ENCODE measurements at regions not wholly inside any gene's neighbourhood (a gene's known extent, or its start where the extent isn't known, plus 50 kb on each side); places are given as distances from the start of the nearest gene placed in this dataset.

DNA sequence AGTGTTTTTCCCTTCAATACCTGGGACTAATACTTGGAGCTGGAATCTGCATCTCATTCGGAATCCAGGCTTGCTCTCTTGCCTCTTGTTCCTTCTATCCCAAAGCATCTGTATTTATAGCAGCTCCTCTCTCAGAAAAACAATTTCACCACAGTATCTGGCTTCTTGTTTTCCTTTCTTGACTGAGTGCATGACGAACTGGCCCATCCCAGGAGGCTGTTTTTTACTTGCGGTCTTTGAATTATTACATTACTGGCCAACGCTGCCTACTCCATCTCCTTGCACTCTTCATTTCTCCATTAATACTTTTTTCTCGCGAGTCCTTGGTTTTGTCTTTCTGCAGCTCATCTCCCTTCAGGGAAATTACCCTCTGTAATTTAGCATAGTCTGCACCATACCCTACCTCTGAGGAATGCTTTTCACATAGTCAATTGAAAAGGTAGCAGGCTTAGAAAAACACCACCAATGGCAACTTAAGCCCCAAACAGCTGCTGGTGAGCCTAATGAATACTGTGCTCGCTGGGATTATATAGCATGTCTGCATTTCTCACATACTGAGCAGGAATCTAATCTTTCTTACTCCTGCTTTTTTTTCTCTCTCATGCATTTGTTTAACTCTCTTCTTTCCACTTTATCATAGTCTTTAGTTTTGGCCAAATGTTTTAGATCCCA, 277.4 kb upstream of the SESN3 start:
- DNase-seq = no peak

- DNase-seq = no peak
Measured at GRCh38 chr11:95507794-95508193, 276.8 kb upstream of the SESN3 start.

- no peak for DNase-seq
Measured at GRCh38 chr11:95506777-95507176, 275.8 kb upstream of the SESN3 start.

- no peak for DNase-seq
Measured at GRCh38 chr11:95505927-95506426, 275.0 kb upstream of the SESN3 start.

- no peak for DNase-seq
Measured at GRCh38 chr11:95503047-95503446, 272.0 kb upstream of the SESN3 start.

DNA sequence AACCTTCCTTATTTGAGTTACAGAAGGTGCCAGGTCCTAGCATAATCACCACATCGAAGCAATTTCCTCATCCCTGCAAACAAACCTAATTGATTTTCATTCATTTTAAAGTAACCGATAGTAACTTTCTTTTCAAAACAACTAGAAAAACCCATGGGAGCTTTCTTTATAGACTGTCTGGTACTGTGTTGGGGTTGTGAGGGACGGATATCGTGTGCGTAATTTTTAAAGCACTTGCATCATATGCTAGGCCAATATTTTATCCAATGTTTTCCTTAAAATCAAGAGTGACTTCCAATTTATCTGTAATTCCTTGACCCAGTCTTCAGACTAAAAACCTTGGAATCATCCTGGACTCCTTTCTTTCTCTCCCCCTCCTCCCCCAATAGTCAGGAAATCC, 271.5 kb upstream of the SESN3 start:
- DNase-seq = no peak

- DNase-seq = no peak
Measured at GRCh38 chr11:95501761-95502266, 270.8 kb upstream of the SESN3 start.

- DNase-seq = no peak
Measured at GRCh38 chr11:95500466-95500865, 269.5 kb upstream of the SESN3 start.

GRCh38 chr11:95499516-95500135, 268.6 kb upstream of the SESN3 start:
- DNase-seq = no peak

DNA sequence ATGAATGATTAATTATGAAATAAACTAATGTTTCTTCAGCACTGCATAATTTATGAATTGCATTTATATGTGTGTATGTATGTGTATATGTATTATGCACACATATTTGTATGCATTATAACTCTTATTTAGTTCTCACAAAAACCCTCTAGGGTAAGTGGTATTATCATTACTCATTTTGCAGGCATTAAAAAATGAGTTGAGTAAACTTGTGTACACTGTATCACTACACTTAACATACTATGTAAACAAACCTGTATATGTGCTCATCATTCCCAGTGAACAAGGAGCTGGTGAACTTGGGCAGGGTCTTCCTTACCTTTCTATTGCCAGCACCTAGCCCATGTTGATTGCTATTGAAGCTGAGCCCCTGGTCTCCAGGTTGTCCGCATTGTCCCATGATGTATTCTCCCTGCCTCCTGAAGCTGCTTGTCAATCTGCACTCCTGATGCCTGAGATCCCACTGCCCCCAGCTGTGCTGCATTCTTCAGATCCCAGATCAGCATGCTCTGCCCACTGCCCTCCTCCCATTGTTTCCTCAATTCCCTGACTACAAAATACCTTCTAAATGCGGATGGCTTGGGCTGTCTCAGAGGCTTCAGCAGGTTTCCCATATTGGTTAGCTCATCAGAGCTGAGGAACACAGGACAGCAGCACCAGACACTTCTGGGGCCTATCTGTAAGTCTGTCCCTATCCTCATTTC, 267.9 kb upstream of the SESN3 start:
- no peak for DNase-seq

GRCh38 chr11:95496901-95497300, 265.9 kb upstream of the SESN3 start:
- no peak for DNase-seq

DNA sequence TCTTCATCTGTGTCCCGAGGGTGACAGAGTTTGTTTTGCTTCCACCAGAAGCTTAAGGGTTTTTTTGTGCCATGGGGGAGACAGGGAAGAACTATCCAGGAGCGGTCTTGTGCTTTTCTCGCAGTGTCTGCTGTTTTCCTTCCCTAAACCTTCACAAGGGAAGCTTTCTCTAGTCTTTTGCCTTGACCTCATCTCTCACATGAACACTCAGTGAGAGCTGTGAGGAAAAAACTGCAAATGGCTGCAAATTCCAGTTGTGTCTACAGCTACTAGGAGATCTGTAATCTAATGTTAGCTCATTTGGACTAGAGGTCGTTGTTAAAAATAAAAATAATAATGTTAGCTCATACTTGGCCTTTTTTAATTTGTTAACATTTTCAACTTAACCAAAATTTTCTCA, 264.7 kb upstream of the SESN3 start:
- no peak for DNase-seq

DNA sequence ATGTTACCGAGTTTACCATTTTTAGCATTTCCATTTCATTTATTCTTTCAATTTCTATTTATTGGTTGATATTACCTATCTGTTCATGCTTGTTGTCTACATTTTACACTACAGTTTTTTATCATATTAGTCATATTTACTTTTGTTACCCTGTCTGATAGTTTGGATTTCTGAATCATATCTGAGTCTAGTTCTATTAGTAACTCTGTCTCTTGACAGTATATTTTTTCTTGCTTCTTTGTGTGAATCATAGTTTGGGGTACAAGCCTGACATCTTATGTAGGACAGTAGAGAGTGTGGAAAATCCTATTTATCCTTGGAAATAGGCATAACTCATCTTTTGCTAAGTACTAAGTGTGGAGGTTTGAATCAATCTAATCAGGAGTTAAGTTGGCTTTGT, 263.9 kb upstream of the SESN3 start:
- no peak for DNase-seq

- DNase-seq = no peak
Measured at GRCh38 chr11:95494167-95494566, 263.2 kb upstream of the SESN3 start.

DNA sequence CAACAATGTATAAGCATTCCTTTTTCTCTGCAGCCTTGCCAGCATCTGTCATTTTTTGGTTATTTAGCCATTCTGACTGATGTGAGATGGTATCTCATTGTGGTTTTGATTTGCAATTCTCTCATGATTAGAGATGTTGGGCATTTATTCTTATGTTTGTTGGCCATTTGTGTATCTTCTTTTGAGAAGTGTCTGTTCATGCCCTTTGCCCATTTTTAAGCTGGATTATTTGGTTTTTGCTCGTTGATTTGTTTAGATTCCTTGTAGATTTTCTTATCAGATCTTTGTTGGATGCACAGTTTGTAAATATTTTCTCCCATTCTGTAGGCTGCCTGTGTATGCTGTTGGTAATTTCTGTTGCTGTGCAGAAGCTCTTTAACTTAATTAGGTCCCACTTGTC, 259.6 kb upstream of the SESN3 start:
- no peak for DNase-seq

DNA sequence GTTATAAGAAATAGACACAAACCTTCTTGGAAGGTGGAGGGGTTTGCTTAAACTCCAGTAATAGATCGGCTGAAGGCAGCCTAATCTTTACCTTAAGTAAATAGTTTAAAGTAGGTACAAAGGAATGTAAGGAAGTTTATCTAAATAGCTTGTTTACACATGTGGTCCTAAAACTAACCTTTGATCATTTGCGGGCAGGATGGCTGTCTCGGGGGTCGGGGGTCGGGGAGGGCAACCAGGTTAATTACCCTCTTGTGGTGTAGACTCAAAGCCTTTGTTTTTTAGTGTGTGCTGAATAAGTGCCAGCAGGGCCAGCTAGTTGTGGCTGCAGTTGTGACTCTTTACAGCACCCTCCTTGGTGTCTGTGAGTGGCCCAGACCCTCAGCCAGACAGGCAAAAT, 256.9 kb upstream of the SESN3 start:
- DNase-seq = no peak

GRCh38 chr11:95487391-95487790, 256.4 kb upstream of the SESN3 start:
- DNase-seq = no peak

DNA sequence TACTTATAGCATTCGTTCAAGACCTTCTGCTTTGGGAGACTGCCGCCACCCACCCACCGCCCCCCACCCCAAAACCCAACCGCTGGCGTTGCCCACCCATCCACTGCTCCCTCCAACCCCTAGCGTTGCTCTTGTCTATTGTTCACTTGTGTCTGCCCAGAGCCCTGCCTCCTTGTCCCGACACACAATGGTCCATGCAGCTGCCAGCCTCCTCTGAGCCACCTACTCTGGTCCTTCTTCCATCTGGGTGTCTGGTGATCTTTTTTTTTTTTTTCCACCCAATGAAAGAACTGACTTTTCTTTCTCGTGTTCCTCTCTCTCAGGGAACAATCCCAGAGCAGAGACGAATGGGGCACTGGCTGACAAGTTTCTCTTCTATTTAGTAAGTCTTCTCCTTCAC, 256.0 kb upstream of the SESN3 start:
- DNase-seq = no peak

DNA sequence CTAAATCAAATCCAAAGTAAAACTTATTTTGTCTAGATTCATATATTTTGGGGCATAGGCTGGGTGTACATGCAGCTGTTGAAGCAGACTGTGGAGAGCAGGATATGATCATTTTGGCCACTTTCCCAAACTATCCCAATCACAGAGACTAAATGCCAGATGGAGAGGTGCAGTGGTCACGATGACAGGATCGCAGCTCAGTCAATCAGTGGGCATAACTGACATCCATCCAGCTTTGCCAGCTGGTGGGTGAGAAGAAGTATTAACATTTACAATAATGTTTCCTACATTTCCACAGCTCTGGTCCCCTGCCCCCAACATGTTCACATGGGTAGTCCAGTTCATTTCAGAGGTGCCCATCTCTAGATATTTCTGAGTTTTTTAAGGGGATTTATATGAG, 255.5 kb upstream of the SESN3 start:
- DNase-seq = no peak

DNA sequence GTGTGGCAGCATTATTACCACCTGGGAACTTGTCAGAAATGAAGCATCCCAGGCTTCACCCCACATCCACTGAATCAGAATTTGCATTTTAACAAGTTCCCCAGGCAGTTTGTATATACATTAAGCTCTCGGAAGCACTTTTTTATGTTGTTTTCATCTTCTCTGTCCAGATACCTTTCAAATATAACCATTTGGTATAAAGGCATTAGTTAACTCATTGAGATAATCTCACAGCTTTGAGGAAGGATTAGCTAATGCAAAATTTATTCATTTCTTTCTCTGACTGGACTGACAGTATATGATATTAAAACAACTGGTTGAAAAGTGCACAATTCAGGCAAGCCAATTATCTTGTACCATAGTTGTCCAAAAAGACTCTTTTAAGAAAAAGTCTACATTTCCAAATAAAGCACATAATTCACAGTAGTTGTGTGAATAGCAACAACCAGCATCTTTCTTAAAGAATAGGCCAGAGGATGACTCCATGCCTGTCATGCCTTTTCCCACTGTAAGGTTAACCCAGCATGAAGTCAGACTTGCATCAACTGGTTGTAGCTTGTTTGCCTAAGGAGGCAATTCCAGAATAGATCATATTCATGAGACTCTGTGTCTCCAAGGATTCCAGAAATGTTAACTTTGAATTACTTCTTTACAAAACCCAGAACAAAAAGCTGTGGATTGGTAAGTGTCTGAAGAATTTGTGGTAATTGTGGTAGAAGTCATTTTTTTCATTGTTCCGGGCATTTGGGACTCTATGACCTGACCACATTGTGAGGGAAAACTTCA, 254.3 kb upstream of the SESN3 start:
- no peak for DNase-seq

- DNase-seq = no peak
Measured at GRCh38 chr11:95483339-95483738, 252.3 kb upstream of the SESN3 start.

DNA sequence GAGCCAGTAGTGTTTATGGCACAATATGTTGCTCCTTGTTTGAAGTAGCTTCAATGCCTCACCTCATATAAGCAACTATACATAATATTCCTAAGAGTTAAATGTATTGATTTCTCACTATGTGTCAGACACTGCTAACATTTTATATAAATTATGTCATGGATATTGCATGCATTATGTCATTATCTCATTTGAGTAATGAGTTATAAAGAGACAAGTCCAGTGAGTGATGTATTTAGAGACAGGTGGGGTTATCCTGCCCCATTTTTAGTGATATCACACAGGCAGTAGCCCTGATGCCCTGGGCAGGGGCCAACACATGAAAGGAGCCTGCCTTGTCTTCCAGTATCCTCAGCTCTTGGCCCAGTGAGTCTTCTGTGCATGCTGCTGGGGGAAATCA, 247.0 kb upstream of the SESN3 start:
- DNase-seq = no peak

- no peak for DNase-seq
Measured at GRCh38 chr11:95469258-95469657, 238.3 kb upstream of the SESN3 start.
